Stimulated activated CD8-positive, alpha-beta memory T cell treated with anti-CD3 and anti-CD28 coated beads, Interleukin-2, amount 100 ng/mL, for 1 hour (primary cell): ENCODE measurements at regions not wholly inside any gene's neighbourhood (a gene's known extent, or its start where the extent isn't known, plus 50 kb on each side); places are given as distances from the start of the nearest gene placed in this dataset.
A peak's percentile ranks its signal among the peaks of the same experiment; 100 is the strongest.

Source experiments
- DNase-seq, 2 donors: peaks; one replicate each; pipeline ENCODE4 v3.0.0-alpha.2; 2020; ENCODE audit warnings: low read depth in 2 of 2

DNA sequence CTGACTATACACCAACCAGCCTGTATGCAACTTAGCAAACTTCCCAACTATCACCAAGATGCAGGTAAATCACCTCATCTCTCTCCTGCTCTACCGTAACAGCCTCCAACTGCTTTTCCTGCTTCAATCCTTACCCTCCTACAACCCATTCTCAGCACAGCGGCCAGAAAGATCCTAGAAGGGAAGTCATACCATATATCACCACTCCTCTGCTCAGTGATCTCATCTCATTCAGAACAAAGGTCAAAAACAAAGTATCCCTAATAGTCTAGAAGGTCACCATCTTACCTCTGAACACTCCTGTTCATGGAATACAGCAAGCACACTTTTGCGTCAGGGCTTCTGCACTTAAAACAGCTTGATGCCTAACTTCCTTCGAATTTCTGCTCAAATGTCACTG lies 62.2 kb upstream of the RNF38 start:
- DNase-seq = no peak

DNA sequence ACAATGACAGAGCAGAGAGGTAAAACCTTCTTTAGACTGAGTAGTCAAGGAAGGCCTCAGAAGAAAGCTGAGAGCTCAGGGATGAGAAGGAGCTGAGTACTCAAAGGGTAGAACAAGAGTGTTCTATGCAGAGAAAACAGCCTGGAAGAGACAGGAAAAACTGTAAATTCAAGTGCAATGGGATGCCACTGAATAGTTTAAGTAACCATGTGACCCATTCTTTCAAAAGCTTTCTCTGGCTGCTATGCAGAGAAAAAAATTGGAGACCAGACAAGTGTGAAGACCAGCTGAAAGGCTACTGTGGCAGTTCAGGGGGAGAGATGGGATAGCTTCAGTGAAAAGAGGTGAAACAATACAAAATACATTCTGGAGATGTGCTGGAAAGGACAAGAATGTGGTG lies 61.3 kb upstream of the RNF38 start:
- DNase-seq = no peak

DNA sequence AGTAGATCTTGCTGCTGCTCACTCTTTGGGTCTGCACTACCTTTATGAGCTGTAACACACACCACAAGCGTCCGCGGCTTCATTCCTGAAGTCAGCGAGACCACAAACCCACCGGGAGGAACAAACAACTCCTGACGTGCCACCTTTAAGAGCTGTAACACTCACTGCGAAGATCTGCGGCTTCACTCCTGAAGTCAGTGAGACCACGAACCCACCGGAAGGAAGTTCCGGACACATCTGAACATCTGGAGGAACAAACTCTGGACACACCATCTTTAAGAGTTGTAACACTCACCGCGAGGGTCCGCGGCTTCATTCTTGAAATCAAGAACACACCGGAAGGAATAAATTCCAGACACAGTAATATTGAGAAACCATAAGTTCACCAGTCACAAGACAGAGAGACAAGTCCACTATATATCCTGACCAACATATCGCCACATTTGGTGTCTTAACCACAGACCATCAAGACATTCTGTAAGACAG lies 58.4 kb upstream of the RNF38 start:
- DNase-seq = peak; percentile 27 to 30

DNA sequence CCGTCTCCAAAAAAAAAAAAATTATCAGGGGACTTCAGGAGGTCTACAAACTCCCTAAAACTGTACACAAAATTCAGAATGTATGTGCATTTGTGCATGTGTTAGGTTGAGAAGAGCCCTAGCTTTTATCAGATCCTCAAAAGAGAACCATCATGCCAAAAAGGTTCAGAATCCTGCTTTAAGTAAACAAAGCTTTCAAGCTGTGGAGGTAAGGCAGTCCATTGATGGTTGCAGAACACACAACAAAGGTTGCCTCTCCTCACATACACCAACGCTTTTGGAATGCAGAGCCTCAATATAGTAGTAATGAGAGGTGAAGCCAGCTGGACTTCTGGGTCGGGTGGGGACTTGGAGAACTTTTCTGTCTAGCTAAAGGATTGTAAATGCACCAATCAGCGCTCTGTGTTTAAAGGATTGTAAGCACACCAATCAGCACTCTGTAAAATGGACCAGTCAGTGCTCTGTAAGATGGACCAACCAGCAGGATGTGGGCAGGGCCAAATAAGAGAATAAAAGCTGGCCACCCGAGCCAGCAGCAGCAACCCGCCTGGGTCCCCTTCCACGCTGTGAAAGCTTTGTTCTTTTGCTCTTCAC lies 57.9 kb upstream of the RNF38 start:
- no peak for DNase-seq

DNA sequence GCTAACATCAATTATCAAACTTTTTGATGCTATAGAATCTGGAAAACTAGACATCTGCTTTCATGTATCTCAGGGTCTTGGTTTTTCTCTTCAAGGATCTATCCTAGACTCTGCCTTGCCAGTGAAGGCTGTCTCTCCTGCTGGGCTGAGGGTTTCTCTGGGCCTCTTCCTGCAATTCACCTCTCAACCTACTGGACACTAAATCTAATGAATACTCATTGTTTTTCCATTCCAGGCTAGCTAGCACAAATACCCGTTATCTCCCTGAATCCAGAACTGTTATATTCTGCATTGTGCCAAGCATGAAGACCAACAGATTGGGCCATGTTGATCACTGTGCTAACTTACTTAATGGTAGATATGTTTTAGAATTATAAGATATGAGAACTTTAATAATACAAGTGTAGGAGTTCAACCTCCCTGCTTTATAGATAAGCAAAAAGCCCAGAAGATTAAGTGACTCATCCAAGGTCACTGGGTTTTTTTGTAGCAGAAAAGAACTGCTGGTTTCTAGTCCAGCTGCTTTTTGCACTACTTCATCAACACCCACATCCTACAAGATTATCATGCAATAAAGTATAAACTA lies 56.5 kb upstream of the RNF38 start:
- no peak for DNase-seq

DNA sequence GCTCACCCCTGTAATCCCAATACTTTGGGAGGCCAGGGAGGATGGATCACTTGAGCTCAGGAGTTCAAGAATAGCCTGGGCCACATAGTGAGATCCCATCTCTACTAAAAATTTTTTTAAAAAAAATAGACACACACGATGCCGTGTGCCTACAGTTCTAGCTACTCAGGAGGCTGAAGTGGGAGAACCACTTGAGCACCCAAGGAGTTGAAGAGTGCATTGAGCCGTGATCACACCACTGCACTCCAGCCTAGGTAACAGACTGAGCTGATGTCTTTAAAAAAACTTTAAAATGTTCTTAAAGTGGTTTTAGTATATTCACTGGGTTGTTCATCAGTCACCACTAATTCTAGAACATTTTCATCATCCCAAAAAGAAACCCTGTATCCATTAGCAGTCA lies 51.9 kb upstream of the RNF38 start:
- no peak for DNase-seq

DNA sequence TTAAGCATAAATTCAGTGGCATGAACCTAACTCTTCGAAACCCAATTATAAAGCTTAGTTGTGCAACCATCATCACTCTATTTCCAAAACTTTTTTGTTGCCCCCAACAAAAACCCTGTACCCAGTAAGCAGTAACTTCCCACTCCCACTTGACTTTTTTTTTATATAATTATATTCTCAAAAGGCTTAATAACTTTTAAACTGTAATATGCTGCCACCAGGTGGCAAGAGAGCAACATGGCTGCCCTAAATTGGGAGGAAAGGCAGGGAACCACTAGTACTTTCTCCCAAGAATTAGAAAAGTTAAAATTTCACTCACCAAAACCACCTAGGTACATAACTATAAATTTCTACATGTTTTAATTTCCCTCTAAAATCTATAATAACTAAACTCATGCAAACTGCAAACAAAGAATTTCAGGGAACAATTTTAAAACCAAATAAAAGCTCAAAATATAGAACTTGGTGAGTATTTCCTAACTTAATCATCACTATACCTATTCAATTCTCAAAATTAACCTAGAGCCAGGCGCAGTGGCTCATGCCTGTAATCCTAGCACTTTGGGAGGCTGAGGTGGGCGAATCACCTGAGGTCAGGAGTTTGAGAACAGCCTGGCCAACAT lies 50.2 kb upstream of the RNF38 start:
- DNase-seq = no peak
